ENCODE measurements at regions not wholly inside any gene's neighbourhood (a gene's known extent, or its start where the extent isn't known, plus 50 kb on each side); places are given as distances from the start of the nearest gene placed in this dataset.

- DNase-seq: no peak
Measured at GRCh38 chr5:174293006-174293405, 247.5 kb downstream of the NSG2 start.

DNA sequence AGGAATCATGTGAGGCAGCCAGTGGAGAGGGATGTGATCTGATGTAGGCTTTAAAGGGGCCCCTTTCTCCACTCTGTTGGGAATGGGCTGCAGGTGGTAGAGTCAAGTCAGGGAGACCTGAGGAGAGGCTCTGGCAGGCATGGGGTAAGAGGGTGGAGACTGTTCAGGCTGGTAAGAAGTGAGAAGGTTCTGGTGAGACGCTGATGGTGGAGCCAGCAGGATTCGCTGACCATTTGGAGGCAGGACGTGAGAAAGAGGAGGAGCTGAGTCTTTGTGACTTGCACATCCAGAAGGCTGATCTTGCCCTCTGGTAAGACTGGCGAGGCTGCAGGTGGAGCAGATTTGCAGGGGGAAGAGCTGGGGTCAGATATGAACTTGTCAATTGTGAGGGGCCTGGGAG, 248.0 kb downstream of the NSG2 start:
- DNase-seq: no peak

- no peak for DNase-seq
Measured at GRCh38 chr5:174294891-174295620, 249.6 kb downstream of the NSG2 start.

- no peak for DNase-seq
Measured at GRCh38 chr5:174295702-174296436, 250.4 kb downstream of the NSG2 start.

DNA sequence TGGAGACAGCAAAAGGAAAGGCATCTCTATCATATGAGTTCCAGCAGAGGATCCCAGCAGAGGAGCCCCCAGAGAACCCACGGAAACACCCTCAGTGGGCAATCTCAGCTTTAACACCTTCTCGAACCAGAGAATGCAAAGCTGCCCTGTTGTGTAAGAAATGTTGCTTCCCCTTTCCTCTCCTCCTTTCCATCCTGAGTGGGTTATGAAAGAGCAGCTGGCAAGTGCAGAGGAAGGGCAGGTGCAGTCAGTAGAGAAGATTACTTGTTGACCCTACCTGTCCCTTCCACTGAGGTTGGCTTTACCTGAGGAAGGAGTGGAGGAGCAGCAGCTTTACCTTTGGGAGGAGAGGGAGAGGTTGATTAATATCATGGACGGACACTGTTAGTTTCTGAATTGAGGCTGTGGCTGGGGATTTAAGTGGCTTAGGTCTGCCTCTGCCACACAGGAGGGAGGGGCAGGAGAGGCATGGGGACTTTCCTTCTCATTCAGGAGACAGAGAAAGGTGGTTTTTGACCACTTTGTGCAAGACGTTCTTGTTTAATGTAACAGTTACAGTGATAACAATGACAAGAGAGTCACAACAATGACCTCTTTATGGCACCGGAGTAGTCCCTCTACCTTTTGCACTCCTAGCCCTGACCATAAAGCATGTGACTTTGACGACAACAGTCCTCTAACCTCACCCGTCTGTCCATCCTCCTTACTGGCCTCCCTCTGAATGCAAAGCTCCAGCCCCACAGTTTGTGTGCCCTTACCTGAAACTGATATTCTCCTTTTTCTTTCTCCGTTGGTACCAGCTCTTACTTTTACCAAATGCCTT, 254.8 kb downstream of the NSG2 start:
- no peak for DNase-seq

DNA sequence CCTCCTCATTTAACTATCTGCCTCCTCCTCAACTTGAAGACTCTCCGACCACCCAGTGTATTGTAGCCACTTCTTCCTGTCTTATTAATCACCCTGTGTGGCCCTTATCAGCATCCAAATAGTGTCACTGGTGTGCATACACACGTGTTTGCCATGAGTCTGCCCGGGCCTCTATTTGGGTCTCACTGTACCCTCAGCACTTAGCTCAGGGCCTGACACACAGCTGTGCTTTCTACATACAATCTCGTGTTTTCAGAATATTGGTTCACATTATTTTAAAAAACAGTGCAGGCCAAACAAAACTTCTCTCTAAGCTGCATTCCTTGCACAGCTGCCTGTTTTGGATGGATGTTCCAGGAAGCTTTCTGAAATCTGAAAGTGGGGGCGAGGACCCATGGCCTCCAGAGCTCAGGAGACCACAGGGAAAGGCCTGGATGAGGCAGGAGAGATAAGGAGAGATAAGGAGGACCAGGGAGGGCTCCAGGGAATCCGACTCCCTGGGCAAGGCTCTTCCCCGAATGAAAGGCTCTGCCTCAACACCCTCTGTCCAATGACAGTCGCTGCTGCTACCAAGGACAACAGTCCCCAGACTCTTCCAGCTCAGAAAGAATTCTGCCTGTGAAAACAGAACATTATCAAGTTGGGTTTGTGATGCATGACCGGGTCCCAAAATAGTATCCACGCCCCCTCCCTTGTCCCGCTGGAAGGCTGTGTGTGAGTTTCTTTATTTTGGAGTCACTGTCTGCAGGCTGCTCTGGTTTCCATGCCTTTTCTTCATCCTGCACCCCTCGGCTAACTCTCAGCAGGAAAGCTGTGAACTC, 255.6 kb downstream of the NSG2 start:
- no peak for DNase-seq

- no peak for DNase-seq
Measured at GRCh38 chr5:174301848-174302625, 256.5 kb downstream of the NSG2 start.

GRCh38 chr5:174303035-174303434, 257.5 kb downstream of the NSG2 start:
- DNase-seq: no peak

GRCh38 chr5:174303437-174304045, 258.0 kb downstream of the NSG2 start:
- no peak for DNase-seq

- no peak for DNase-seq
Measured at GRCh38 chr5:174305241-174305681, 259.8 kb downstream of the NSG2 start.

GRCh38 chr5:174306345-174307030, 261.0 kb downstream of the NSG2 start:
- DNase-seq: no peak

DNA sequence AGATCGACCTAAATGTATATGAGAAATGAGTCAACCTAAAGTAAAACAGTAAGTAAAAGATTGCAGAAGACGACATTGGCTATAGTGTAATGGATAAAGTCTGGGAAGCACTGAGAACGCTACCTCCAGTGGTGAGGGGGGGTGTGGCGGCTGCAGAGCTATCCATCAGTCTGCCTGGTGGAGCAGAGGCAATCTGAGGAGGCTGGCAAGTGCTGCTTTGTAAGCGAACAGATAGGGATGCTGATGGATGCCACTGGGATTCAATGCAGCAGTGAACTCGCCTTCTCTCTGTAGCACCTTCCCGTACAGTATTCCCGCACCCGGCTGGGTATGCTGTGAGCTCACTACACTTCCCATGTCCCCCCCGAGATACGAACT, 261.5 kb downstream of the NSG2 start:
- DNase-seq: no peak

- DNase-seq: no peak
Measured at GRCh38 chr5:174307656-174308271, 262.3 kb downstream of the NSG2 start.

DNA sequence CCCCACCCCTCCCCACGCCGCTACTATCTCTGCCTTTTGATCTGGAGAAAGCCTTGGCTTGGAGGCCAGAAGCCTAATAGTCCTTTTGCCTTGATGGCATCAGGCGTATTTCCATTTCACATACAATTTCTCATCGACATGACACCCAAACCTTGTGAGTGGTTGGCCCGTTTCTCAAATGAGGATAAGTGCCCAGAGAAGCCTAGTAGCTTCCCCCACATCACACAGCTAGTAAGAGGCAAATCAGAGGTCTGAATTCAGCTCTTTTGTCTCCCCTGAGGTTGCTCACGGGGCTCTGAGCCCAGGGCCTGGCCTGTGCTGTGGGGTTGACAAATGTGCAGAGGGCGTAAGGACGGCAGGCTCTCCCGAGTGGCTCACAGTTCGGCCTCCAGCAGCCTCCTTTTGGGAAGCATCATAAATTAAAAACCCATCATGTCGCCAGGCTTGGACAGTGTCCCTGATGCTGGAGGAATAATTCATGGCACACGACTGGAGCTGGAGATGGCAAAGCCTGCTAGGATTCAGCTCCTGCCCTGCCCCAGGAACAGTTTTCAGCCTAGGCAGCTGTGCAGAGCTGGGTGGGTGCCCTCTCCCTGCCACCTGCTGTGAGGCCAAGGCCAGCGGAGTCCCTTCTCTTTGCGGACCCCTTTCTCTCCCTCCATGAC, 263.8 kb downstream of the NSG2 start:
- no peak for DNase-seq

- DNase-seq: no peak
Measured at GRCh38 chr5:174310243-174310642, 264.7 kb downstream of the NSG2 start.

DNA sequence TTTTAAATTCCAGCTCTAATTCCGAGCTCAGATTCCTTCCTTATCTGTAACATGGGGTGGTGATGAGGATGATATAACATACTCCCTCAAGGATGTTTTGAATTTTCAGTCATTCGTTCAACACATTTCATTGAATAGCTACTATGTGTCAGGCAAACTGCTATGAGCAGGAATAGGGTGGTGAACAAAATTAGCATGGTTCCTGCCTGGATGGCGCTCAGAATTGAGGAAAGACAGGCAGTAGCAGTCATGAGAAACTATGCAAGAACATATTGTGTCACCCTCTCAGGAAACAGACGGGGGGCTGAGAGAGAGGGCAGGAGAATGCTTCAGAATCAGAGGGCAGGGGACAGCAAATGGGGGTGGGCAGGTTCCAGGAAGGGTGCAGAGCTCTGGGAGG, 265.2 kb downstream of the NSG2 start:
- DNase-seq: no peak

DNA sequence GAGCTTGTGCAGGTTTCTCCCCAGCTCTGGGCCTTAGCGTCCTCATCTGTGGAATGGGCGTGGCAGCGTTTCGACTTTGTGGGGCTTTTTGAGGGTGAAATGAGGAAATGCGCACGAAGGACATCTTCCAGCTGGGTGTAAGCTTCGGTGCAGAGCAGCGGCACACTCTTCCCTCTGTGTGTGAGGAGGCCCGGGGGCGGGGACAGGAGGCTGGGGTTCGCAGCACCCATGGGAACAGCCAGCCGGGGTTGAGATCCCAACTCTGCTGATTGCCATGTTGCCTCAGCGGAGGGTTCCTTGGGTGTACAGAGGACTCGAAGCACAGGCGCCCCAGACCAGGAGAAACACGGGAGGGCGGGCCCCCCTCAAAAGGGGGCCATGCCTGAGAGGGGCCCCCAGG, 265.6 kb downstream of the NSG2 start:
- no peak for DNase-seq

DNA sequence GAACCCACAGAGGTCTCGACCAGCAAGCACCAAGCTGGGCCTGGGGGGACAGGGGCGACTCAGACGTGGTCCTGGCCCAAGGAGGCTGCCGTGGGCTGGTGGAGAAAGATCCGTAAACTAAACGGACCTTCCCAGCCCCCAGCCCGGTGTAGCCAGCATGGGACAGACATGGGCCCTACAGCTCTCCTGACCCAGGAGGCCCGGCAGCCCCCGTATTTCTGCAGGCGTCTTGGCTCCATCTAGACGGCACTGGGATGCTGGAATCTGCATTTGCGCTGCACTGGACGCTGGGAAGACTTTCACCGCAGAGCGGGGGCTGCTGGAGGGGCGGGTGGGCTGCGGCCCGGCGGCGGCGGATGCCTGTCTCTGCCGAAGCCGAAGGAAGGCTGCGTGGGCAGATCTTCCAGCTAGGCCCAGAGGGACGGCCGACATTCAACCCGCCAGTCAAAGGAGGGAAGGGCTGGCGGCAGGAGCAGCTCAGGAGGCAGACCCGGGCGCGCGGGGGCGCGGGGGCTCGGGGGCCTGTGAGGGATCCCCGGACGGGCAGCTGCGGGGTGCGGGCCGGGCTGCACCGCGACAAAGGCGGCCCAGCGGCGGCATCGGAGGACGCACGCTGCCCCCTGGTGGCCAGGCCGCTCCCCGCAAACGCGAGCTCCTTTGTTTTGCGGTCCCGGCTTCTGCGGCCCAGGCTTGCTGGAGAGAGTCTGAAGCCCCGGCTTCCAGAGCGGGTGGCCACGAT, 266.2 kb downstream of the NSG2 start:
- DNase-seq: no peak

DNA sequence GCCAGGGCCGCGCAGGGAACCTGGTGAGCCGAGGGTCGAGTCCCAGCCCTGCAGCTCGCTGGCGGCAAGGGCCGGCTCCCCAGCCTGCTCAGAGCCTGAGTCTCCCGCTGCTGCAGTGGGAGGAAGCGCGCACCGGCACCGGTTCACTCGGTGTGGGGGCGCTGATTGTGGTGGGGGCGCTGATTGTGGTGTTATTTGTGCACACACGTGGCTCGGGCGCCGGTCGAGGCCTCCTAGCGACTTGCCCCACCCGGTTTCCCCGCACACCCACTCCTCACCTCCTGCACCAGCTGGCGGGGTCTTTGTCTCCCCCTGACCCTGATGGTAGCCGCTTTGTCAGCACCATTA, 266.7 kb downstream of the NSG2 start:
- DNase-seq: no peak
